Testis (tissue), 2 donors: ENCODE measurements at regions not wholly inside any gene's neighbourhood (a gene's known extent, or its start where the extent isn't known, plus 50 kb on each side); places are given as distances from the start of the nearest gene placed in this dataset.

Experiments
- DNase-seq: peaks from one replicate; pipeline ENCODE4 v3.0.0-alpha.2; 2019
- H3K27ac ChIP-seq, 2 donors: fragments of 200-600 bp; sonication (generic); one replicate each; pipeline ENCODE4 v1.5.1; 2019
- H3K27me3 ChIP-seq: fragments of 200-600 bp; sonication (generic); one replicate; pipeline ENCODE4 v1.5.1; 2019
- H3K36me3 ChIP-seq: fragments of 200-600 bp; sonication (generic); one replicate; pipeline ENCODE4 v1.5.1; 2017; ENCODE audit warnings: low read depth; ENCODE audit errors: missing control alignments
- H3K4me1 ChIP-seq: fragments of 200-600 bp; sonication (generic); one replicate; pipeline ENCODE4 v1.5.1; 2019
- H3K4me3 ChIP-seq, 2 donors: fragments of 200-600 bp; sonication (generic); one replicate each; pipeline ENCODE4 v1.5.1; 2017 to 2019
- H3K9me3 ChIP-seq: fragments of 200-600 bp; sonication (generic); one replicate; pipeline ENCODE4 v1.5.1; 2017
- POLR2A ChIP-seq: fragments of 450-650 bp; IDR thresholded peaks from one replicate; pipeline ENCODE4 v1.6.1; 2017; ENCODE audit warnings: antibody characterized with exemption, mild to moderate bottlenecking, moderate library complexity
- WGBS, 2 donors: methylation state at CpG; one replicate each; pipeline ENCODE4 v1.1.5; 2018; 5-methylcytosine and 5-hydroxymethylcytosine counted together
- intact Hi-C: fragments of 100-400 bp; cut with DNase I; formaldehyde crosslinking; loops from one replicate; pipeline ENCODE4 v1.15.1; 2023; ENCODE audit warnings: low total_unique reads
- TF ChIP-seq, protein P1 (sequence below), 3 experiments: fragments of 450-650 bp in 2 of 3; fragments of 200-600 bp in 1 of 3; sonication (generic) in 1 of 3; IDR thresholded peaks; one replicate each; pipeline ENCODE4 v1.5.1; 2016 to 2019; ENCODE audit warnings: antibody characterized with exemption in 3 of 3, mild to moderate bottlenecking in 2 of 3, moderate library complexity in 1 of 3

DNA sequence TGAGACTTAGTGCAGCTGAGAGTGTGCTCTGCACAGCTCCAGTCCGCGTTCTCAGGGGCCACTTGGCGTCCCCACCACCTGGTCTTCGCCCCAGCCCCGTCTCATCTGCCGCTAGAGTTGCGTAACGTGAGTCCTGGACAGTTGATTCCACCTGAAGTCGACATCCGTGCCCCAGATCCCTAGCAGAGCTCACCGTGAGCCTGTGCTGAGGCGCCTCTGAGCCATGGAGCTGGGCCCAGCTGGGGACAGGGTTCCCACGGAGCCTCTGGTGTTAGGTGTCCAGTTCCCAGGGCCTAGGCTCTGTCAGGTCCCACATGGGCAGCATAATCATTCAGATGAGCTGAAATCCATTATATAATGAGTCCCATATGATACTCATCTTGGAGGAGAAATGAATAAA is 147.1 kb upstream of the SOX1 start:
- Histone ChIP-seq H3K27ac (no peak overlapping the region), H3K27me3 (no peaks in the 10 kb centered on the region), H3K36me3 (no peaks in the 10 kb centered on the region), H3K4me1 (no peaks in the 10 kb centered on the region), H3K4me3 (no peak overlapping the region), H3K9me3 (no peaks in the 10 kb centered on the region)
- DNase-seq: no peak
- WGBS, 2 donors: 73 to 81% methylated on average over 13 of the region's 13 CpGs
- TF ChIP-seq, protein P1, sequence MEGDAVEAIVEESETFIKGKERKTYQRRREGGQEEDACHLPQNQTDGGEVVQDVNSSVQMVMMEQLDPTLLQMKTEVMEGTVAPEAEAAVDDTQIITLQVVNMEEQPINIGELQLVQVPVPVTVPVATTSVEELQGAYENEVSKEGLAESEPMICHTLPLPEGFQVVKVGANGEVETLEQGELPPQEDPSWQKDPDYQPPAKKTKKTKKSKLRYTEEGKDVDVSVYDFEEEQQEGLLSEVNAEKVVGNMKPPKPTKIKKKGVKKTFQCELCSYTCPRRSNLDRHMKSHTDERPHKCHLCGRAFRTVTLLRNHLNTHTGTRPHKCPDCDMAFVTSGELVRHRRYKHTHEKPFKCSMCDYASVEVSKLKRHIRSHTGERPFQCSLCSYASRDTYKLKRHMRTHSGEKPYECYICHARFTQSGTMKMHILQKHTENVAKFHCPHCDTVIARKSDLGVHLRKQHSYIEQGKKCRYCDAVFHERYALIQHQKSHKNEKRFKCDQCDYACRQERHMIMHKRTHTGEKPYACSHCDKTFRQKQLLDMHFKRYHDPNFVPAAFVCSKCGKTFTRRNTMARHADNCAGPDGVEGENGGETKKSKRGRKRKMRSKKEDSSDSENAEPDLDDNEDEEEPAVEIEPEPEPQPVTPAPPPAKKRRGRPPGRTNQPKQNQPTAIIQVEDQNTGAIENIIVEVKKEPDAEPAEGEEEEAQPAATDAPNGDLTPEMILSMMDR (IDR thresholded peaks at IDR 0.05): no peak
- no peak for TF ChIP-seq POLR2A
- intact Hi-C loops: no loop called here

DNA sequence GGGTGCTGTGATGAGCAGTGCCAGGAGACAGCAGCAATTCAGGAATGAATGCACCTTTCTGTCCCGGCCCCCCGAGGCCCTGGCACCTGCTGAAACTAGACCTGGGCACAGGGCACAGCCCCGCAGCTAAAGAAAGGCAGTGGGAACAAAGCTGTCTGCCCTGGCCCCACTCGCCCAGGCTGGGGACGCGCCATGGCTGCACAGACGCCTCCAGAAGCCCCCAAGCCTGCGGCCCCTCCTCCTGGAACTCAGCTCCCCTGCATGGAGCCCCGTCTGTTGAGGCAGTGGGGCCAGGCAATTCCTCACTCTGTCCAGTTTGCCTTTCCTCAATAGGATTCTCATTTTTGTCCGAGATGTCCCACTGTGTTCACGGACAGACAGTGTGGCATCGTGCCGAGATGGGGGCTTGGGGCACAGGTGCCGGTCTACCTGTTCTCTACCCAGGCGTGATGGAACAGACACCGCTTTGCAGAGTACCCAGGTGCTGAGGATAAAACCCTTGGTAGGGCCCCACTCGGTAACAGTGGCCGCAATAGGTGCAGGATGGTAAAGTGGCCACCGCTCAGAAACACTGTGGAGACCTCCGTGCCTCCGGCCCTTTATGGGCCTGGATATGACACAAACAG is 146.5 kb upstream of the SOX1 start:
- Histone ChIP-seq H3K27me3 (no peaks in the 10 kb centered on the region), H3K4me1 (no peaks in the 10 kb centered on the region), H3K27ac (no peak overlapping the region), H3K36me3 (no peaks in the 10 kb centered on the region), H3K9me3 (no peaks in the 10 kb centered on the region), H3K4me3 (no peak overlapping the region)
- DNase-seq: no peak
- 75 to 80% methylated on average over 15 to 21 of the region's 21 CpGs for WGBS, 2 donors
- TF ChIP-seq, protein P1 (IDR thresholded peaks at IDR 0.05): no peak
- TF ChIP-seq POLR2A: no peak
- intact Hi-C loops: no loop called here

DNA sequence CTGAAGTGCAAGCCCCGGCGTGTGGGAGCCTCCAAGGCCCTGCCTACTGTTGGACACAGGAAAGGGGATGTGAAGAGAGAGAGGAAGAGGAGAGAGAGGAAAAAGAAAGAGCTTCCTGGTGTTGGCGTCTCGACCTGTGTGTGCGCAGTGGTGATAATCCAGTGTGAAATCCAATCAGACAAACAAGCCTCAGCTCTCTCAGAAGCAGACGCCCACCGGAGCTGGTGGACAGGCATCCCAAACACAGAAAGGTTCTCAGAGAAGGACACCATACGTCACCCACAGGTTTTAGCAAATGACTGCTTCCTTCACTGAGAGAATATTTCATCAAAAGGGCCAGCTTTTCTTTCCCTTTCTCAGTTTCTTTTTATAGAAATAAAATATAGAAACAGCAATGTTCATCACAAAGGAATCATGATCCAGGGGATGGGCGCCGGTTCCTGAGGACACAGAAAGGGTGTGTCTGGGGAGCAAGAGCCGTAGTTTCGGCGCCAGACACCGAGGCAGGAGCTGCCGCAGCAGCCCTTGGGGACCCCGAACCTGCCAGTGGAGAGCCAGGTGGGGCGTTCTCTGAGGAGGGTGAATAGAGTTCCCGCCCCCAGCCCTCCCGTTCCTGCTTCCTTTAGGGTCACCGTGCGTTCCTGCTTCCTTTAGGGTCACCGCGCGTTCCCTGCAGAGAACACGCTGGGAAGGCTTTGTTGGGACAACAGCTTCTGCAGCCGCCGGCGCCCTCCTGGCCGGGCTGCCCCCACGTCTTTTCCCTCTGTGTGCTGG is 145.8 kb upstream of the SOX1 start:
- intact Hi-C loops: no loop called here
- Histone ChIP-seq H3K27ac (no peak overlapping the region), H3K27me3 (no peaks in the 10 kb centered on the region), H3K36me3 (no peaks in the 10 kb centered on the region), H3K4me3 (no peak overlapping the region), H3K4me1 (no peaks in the 10 kb centered on the region), H3K9me3 (no peaks in the 10 kb centered on the region)
- DNase-seq: no peak
- 33 to 44% methylated on average over 29 to 30 of the region's 30 CpGs for WGBS, 2 donors
- TF ChIP-seq, protein P1 (IDR thresholded peaks at IDR 0.05): no peak
- no peak for TF ChIP-seq POLR2A

DNA sequence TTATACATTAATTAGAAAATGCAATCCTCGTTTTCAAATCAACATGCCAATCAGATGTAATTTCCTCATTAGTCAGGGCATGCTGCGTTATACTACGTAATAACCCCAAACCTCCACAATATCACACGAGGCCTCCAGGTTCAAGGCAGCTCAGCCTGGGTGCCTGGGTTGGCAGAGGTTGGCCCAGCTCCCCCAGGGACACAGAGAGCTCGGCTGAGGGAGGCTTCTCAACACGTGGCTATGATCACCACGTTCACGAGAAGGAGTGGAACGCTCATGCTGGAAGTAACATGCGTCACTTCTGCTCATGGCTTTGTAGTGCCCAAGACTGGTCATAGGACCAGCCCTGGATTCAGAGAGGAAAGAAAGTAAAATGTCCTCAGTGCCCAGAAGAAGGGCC is 144.9 kb upstream of the SOX1 start:
- Histone ChIP-seq H3K4me1 (no peaks in the 10 kb centered on the region), H3K36me3 (no peaks in the 10 kb centered on the region), H3K27ac (no peak overlapping the region), H3K27me3 (no peaks in the 10 kb centered on the region), H3K9me3 (no peaks in the 10 kb centered on the region), H3K4me3 (no peak overlapping the region)
- intact Hi-C loops: no loop called here
- DNase-seq: no peak
- 72 to 85% methylated on average over 10 of the region's 10 CpGs for WGBS, 2 donors
- no peak for TF ChIP-seq POLR2A
- TF ChIP-seq, protein P1 (IDR thresholded peaks at IDR 0.05): no peak
